CD4-positive, alpha-beta T cell treated with Interferon alpha-2 for 1 hour (primary cell): ENCODE measurements at regions not wholly inside any gene's neighbourhood (a gene's known extent, or its start where the extent isn't known, plus 50 kb on each side); places are given as distances from the start of the nearest gene placed in this dataset.
"Not testable (repeated sequence)": the region's sequence is repeated elsewhere in the genome, so short reads cannot be mapped to it uniquely, and the experiment has no call there.

Experiments
- DNase-seq, 2 donors: peaks; one replicate each; pipeline ENCODE4 v3.0.0-alpha.2; 2020 to 2022

GRCh38 chr15:31705076-31705678 is 325.1 kb upstream of the CHRNA7 start:
- not testable (repeated sequence) for DNase-seq

DNA sequence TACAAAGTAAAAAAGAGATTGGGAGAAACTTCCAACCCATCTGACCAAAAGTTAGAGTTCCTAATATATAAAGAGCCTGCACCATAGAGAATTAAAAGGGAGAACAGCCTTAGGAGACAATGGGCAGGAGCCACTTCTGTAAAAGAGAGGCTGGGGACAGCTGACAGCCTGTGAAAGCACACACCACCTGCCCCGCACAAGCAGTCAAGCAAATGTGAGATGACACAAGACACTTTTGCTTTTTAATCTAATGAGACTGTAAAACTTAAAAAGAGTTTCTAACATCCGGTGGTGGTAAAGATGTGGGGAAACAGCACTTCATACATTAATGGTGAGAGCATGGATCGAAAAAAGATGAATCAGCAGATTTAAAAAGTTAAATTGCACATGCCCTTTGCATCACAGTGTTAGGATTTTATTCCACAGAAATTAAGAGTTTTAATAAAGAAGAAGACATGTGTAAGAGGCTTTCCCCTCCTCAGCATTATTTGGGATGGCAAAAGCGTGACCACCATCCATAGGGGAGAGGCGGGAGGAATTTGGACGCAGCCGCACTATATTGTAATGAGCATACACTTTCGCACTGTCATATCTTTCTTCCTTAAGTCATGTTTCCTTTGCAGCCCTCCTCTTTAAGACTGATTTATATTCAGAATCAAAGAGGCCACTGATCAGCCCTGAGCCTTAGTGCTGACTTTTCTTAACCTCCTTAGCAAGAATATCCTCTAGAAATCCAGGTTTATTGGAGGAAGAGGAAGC is 322.2 kb upstream of the CHRNA7 start:
- not testable (repeated sequence) for DNase-seq

GRCh38 chr15:31708703-31709327 is 321.5 kb upstream of the CHRNA7 start:
- DNase-seq, result not testable (repeated sequence)

DNA sequence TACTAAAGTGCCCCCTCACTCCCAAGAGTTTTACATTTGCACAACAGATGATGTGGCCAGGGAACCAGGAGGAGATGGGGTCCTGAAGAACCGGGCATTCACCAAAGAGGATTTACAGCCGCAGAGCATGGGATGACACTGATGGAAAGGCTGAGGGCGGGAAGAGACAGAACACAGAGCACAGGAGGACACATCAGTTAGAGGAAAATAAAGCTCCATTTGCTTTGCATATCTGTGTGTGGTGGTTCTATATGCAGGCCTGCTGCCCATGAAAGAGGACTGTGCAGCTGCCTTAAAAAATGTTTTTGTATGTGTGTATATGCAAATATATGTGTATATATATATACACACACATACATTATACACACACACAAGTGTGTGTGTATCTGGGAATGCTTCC is 320.8 kb upstream of the CHRNA7 start:
- DNase-seq, result not testable (repeated sequence)

GRCh38 chr15:31710806-31711205 is 319.5 kb upstream of the CHRNA7 start:
- not testable (repeated sequence) for DNase-seq

DNA sequence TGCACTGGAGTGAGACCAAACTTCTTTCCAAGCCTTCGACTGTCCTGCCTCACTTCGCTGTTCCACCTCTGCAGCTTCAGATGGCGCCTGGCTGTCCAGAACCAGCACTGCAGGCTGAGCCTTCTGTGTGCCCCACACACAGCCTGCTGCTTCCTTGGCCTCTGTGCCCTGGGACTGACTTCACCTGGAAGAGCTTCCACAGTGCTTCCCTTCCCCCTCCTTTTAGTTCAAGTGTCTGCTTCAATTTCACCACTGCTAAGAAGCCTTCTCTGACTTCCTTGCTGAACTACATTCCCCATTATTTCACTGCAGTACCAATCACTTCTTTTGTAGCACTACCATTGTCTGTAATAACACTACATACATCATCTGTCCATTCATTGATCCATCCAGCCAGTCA is 315.1 kb upstream of the CHRNA7 start:
- DNase-seq, result not testable (repeated sequence)

- not testable (repeated sequence) for DNase-seq
Observed at GRCh38 chr15:31718625-31719024, 311.7 kb upstream of the CHRNA7 start.

GRCh38 chr15:31719396-31720022 is 310.8 kb upstream of the CHRNA7 start:
- DNase-seq, result not testable (repeated sequence)

DNA sequence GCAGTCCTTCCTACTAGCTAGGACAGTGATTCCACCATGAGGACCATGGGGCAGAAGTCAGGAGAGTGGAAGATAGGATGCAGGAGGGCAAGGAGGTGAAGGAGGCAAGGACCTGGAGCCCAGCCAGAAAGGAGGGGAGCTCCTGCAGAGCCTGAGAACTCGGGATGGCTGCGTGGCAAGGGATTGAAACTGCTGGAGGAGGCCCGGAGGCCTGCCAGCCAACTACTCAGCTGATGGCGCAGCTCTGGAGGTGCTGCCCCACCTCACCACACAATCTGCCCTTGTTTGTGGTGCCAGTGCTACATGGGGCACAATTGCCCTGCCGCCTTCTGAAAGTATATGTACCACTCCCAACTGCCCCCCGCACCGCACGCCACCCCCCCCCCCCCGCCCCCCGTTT is 307.3 kb upstream of the CHRNA7 start:
- not testable (repeated sequence) for DNase-seq

GRCh38 chr15:31724903-31725302 is 305.4 kb upstream of the CHRNA7 start:
- not testable (repeated sequence) for DNase-seq

GRCh38 chr15:31725619-31726018 is 304.7 kb upstream of the CHRNA7 start:
- DNase-seq, result not testable (repeated sequence)

- DNase-seq, result no peak
Observed at GRCh38 chr15:31727612-31728011, 302.7 kb upstream of the CHRNA7 start.

- DNase-seq, result no peak
Observed at GRCh38 chr15:31732726-31733125, 297.6 kb upstream of the CHRNA7 start.

GRCh38 chr15:31733424-31733823 is 296.9 kb upstream of the CHRNA7 start:
- DNase-seq, result no peak

- DNase-seq, result no peak
Observed at GRCh38 chr15:31740203-31740602, 290.1 kb upstream of the CHRNA7 start.

- no peak for DNase-seq
Observed at GRCh38 chr15:31745841-31746240, 284.5 kb upstream of the CHRNA7 start.

DNA sequence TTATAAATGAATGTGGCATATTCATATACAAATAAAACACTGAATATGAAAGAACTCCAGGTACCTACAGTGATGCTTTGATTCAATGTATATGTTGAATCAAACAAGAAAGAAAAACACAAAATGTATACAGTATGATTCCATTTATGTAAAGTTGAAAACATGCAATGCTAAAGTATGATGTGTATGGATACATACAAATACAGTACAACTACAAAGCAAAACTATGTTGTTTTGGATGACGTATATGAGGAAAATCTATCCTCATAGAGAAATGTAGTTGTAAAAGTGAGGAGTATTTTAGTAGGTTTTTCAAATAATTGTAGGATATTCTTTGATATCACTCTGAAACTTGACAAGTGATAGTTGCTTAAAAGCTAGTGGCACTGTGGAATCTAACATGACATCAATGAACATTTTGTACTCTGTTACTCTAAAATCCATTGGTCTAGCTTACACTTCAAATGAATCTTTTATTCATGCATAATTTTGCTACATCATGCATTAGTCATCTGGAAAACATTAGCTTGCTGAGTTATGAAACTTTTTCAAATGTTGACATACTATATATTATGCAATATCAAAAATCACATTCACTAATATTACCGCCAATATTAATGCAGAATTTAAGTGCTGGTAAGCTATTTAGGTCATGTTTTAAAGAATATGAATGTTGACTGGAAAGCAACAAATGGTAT is 278.1 kb upstream of the CHRNA7 start:
- no peak for DNase-seq

DNA sequence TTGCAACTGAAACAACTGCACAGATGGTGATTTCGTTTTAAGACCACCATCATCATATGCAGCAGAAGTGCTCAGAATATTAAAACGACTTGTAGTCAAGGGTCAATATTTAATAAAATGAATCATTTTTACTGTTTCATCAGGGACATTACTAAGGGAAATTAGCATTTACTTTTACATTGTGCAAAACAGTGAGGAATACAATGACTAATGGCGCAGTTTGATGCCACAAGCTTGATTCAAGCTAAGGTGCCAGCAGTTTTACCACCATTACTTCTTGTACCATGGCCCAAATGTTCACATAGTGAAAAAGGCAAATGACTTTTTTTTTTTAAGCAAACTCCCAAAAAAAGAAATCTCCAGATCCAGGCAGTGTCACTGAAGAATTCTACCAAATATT is 277.4 kb upstream of the CHRNA7 start:
- DNase-seq, result no peak

GRCh38 chr15:31758126-31758525 is 272.2 kb upstream of the CHRNA7 start:
- DNase-seq, result no peak

DNA sequence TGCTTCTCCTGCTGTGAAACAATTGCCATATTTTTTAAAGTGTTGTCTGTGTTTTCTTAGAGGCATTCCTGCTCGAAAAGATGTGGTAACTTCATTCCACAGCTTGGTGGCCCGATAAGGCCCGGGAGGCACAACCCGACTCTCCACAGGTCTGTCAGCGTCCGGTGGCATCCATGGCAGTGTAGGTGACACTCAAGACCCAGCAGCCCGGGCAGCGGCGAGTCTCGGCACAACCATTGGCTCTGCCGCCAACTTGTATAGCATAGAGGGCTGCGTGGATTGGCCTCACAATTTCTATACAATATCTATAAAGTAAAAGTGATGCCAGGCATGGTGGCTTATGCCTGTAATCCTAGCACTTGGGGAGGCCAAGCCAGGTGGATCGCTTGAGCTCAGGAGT is 262.3 kb upstream of the CHRNA7 start:
- no peak for DNase-seq

DNA sequence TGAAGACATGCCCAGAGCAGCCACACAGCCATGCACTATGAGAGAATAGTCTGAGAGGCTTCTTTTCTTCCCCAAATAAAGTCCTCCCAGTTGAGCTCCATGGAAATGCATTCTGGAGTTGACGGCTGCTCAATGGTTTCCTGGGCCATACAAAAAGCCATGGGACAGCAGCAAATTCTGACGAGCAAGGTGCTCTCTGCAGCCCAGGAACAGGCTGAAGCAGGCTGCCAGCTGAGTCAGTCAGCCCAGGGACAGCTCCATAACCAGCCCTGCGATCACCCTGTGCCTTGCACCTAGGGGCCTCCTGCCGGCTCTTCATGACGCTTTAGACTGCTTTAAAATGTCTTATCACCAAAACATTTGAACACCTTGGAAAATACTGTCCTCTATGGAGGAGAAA is 256.3 kb upstream of the CHRNA7 start:
- DNase-seq, result no peak

DNA sequence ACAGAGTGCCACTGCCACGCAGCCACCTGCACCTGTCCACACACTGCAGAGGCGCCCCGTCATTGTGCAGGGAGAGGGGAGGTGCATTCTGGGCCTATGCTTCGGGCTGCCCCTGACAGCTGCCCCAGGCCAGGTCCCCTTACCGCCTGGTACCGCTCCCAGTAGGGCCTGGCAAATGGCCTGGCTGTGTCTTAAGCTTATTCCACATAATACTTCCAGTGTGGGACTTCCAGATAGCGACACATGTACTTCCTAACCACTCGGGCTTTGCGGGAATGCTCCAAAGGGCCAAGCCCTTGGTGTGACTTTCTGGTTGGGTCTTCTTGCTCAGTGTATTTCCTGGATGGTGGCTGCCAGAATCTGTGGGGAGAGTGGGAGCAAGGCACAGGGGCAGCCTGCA is 254.3 kb upstream of the CHRNA7 start:
- no peak for DNase-seq

GRCh38 chr15:31781261-31781660 is 249.1 kb upstream of the CHRNA7 start:
- DNase-seq, result no peak
